Vagina (tissue), 2 donors: ENCODE measurements at regions not wholly inside any gene's neighbourhood (a gene's known extent, or its start where the extent isn't known, plus 50 kb on each side); places are given as distances from the start of the nearest gene placed in this dataset.

Source experiments
- DNase-seq, 2 donors: peaks; one replicate each; pipeline ENCODE4 v3.0.0-alpha.2; 2017; ENCODE audit errors: extremely low spot score in 2 of 2
- H3K27ac ChIP-seq: fragments of 200-600 bp; sonication (generic); one replicate; pipeline ENCODE4 v1.5.1; 2019
- H3K27me3 ChIP-seq: fragments of 200-600 bp; sonication (generic); one replicate; pipeline ENCODE4 v1.5.1; 2019
- H3K36me3 ChIP-seq, 2 donors: fragments of 200-600 bp; sonication (generic); one replicate each; pipeline ENCODE4 v1.5.1; 2017 to 2019
- H3K4me1 ChIP-seq: fragments of 200-600 bp; sonication (generic); one replicate; pipeline ENCODE4 v1.5.1; 2019
- H3K4me3 ChIP-seq, 2 donors: fragments of 200-600 bp; sonication (generic); 1 replicate in 1 of 2; 2 replicates in 1 of 2; pipeline ENCODE4 v1.5.1; 2016 to 2019
- H3K9me3 ChIP-seq: fragments of 200-600 bp; sonication (generic); one replicate; pipeline ENCODE4 v1.5.1; 2019
- POLR2A ChIP-seq, 2 donors: fragments of 450-650 bp; IDR thresholded peaks; one replicate each; pipeline ENCODE4 v1.6.1; 2017; ENCODE audit warnings: antibody characterized with exemption in 2 of 2, mild to moderate bottlenecking in 2 of 2, moderate library complexity in 2 of 2
- POLR2AphosphoS5 ChIP-seq, 2 donors: sonication (generic); formaldehyde crosslinking; IDR thresholded peaks; one replicate each; pipeline ENCODE4 v1.9.0; 2017; ENCODE audit warnings: antibody characterized with exemption in 2 of 2, mild to moderate bottlenecking in 2 of 2, low read depth in 1 of 2; ENCODE audit not compliant: insufficient read depth in 1 of 2
- intact Hi-C: fragments of 100-400 bp; cut with DNase I; formaldehyde crosslinking; loops from one replicate; pipeline ENCODE4 v1.15.1; 2023
- TF ChIP-seq, protein P1 (sequence below), 3 experiments: fragments of 450-650 bp in 2 of 3; fragments of 200-600 bp in 1 of 3; sonication (generic) in 1 of 3; IDR thresholded peaks; one replicate each; pipeline ENCODE4 v1.5.1; 2017 to 2019; ENCODE audit warnings: antibody characterized with exemption in 3 of 3, mild to moderate bottlenecking in 2 of 3, moderate library complexity in 2 of 3

DNA sequence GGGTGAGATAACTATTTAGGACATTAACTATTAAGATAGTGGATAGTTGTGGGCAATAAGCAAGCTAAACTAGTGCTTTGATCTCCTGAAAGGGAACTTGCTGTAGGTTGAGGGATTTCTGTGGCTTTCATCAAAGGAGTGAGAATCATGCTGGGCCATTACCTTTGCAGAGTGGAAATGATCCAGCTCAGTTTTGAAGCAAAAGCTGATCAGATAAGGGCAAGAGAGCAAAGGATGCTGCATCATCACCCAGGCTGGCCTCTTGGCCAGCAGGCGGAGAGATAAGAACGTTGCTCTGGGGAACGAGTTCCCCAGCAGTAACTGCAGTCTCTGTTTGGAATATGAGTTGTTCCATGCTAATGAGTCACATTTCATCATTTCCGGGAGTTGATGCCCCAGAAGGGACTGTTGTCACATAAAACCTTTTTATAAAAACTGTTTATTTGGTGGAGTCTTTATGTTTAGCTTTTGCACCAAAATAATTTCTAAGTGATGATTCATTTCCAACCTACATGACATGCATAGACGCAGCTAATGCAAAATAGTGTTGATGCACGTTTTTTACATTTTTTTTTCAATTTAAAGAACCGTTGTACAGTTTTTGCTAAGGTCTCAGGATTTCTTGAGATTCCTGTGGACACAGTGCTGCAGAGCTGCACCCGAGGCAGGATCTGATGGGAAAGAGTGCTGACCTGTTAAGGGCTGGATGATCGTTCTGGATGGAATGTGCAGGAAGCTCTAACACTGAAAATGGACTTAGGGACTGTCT is 99.3 kb downstream of the ACTBL2 start:
- H3K4me3 ChIP-seq = no peak overlapping the region
- no peak overlapping the region for H3K27ac ChIP-seq
- no peaks in the 10 kb centered on the region for H3K36me3 ChIP-seq
- DNase-seq = no peak
- no peaks in the 10 kb centered on the region for H3K9me3 ChIP-seq
- intact Hi-C loops = no loop called here
- H3K27me3 ChIP-seq = no peaks in the 10 kb centered on the region
- peaks cover 9% of the 10 kb centered on the region for H3K4me1 ChIP-seq
- TF ChIP-seq POLR2AphosphoS5 (IDR thresholded peaks at IDR 0.05; ENCODE audit: insufficient read depth in 1 of 2, low read depth in 1 of 2) (no peak), POLR2A (IDR thresholded peaks at IDR 0.05) (no peak)
- TF ChIP-seq, protein P1, sequence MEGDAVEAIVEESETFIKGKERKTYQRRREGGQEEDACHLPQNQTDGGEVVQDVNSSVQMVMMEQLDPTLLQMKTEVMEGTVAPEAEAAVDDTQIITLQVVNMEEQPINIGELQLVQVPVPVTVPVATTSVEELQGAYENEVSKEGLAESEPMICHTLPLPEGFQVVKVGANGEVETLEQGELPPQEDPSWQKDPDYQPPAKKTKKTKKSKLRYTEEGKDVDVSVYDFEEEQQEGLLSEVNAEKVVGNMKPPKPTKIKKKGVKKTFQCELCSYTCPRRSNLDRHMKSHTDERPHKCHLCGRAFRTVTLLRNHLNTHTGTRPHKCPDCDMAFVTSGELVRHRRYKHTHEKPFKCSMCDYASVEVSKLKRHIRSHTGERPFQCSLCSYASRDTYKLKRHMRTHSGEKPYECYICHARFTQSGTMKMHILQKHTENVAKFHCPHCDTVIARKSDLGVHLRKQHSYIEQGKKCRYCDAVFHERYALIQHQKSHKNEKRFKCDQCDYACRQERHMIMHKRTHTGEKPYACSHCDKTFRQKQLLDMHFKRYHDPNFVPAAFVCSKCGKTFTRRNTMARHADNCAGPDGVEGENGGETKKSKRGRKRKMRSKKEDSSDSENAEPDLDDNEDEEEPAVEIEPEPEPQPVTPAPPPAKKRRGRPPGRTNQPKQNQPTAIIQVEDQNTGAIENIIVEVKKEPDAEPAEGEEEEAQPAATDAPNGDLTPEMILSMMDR (IDR thresholded peaks at IDR 0.05) = no peak

DNA sequence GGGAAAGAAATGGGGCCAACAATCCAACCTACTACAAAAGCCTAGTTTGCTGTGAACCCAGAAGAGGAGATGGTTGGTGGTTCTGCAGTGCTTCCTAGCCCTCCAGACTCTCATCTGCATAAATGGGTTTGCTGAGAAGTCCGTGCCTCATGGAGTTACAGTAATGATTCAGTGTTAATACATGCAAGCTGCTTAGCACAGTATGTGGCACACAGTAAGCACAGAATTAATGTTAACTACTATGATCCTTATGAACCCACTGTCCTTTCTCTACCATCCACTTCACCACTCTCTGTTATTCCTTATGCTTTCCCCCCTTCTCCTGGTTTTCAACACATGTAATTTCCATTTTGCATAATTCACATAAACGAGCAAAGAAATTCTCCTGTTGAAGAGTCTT is 100.0 kb downstream of the ACTBL2 start:
- Histone ChIP-seq H3K27ac (no peak overlapping the region), H3K9me3 (no peaks in the 10 kb centered on the region), H3K36me3 (no peaks in the 10 kb centered on the region), H3K27me3 (no peaks in the 10 kb centered on the region), H3K4me1 (peaks cover 9% of the 10 kb centered on the region), H3K4me3 (no peak overlapping the region)
- intact Hi-C loops = no loop called here
- no peak for TF ChIP-seq POLR2A (IDR thresholded peaks at IDR 0.05)
- TF ChIP-seq, protein P1 (IDR thresholded peaks at IDR 0.05) = no peak
- TF ChIP-seq POLR2AphosphoS5 (IDR thresholded peaks at IDR 0.05; ENCODE audit: insufficient read depth in 1 of 2, low read depth in 1 of 2) = no peak
- no peak for DNase-seq

GRCh38 chr5:57370376-57370775 is 112.2 kb downstream of the ACTBL2 start:
- TF ChIP-seq POLR2A (IDR thresholded peaks at IDR 0.05) = no peak
- TF ChIP-seq, protein P1 (IDR thresholded peaks at IDR 0.05) = no peak
- TF ChIP-seq POLR2AphosphoS5 (IDR thresholded peaks at IDR 0.05; ENCODE audit: insufficient read depth in 1 of 2, low read depth in 1 of 2) = no peak
- peaks cover 6% of the 10 kb centered on the region for H3K4me1 ChIP-seq
- no peak overlapping the region for H3K27ac ChIP-seq
- no peak overlapping the region for H3K4me3 ChIP-seq
- intact Hi-C loops = no loop called here
- DNase-seq = no peak
- no peaks in the 10 kb centered on the region for H3K36me3 ChIP-seq
- H3K9me3 ChIP-seq = no peaks in the 10 kb centered on the region
- no peaks in the 10 kb centered on the region for H3K27me3 ChIP-seq

DNA sequence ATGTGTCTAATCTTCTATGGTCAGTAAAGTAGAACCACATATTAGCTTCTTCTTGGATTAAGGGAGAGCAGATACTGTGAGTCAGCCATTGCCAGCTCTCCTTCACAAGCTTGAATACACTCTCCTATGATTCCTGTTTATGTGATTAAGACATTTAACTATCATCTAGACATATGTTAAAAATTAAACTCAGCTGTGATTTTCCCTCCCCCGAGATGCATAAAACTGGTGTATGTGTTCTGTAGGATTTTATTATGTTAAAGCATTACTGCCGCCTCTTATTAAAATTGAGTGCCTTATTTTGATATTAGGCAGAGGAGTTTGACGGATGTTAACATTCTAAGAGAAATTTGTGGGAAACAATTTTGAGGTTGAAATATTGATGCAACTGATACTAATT is 114.6 kb downstream of the ACTBL2 start:
- Histone ChIP-seq H3K27me3 (no peaks in the 10 kb centered on the region), H3K27ac (no peak overlapping the region), H3K4me3 (no peak overlapping the region), H3K9me3 (no peaks in the 10 kb centered on the region), H3K4me1 (peaks cover 6% of the 10 kb centered on the region), H3K36me3 (no peaks in the 10 kb centered on the region)
- TF ChIP-seq POLR2A (IDR thresholded peaks at IDR 0.05) (no peak), POLR2AphosphoS5 (IDR thresholded peaks at IDR 0.05; ENCODE audit: insufficient read depth in 1 of 2, low read depth in 1 of 2) (no peak)
- TF ChIP-seq, protein P1 (IDR thresholded peaks at IDR 0.05) = no peak
- intact Hi-C loops = no loop called here
- DNase-seq = no peak

DNA sequence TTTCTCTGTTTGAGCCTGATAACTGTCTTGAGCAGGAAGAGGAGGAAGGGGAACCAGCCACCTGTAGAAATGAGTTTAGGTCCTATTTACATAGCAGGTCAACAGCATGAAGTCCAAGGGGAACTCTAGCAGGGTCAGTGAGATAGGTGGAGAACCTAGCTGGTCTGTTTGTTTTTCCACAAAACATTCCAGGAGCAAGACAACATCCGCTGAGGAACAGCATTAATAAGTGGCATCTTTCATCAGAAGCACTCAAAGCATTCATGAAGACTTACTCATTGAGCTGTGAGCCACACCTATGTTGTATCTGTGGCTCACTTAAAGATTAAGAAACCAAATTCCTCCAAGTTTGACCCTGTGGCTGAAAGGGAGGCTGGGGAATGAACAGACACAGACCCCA is 115.9 kb downstream of the ACTBL2 start:
- Histone ChIP-seq H3K27ac (no peak overlapping the region), H3K36me3 (no peaks in the 10 kb centered on the region), H3K4me1 (peaks cover 6% of the 10 kb centered on the region), H3K4me3 (no peak overlapping the region), H3K9me3 (no peaks in the 10 kb centered on the region), H3K27me3 (no peaks in the 10 kb centered on the region)
- TF ChIP-seq POLR2A (IDR thresholded peaks at IDR 0.05) (no peak), POLR2AphosphoS5 (IDR thresholded peaks at IDR 0.05; ENCODE audit: insufficient read depth in 1 of 2, low read depth in 1 of 2) (no peak)
- TF ChIP-seq, protein P1 (IDR thresholded peaks at IDR 0.05) = no peak
- intact Hi-C loops = no loop called here
- DNase-seq = no peak
